Endothelial cell of umbilical vein (primary cell): ENCODE measurements at regions not wholly inside any gene's neighbourhood (a gene's known extent, or its start where the extent isn't known, plus 50 kb on each side); places are given as distances from the start of the nearest gene placed in this dataset.

Experiments used
- EZH2 ChIP-seq: IDR thresholded peaks from 2 replicates; pipeline ENCODE4 v1.6.1; 2012; ENCODE audit warnings: borderline replicate concordance, low read depth, mild to moderate bottlenecking, moderate library complexity, low read length, inconsistent platforms; ENCODE audit not compliant: severe bottlenecking
- FOS ChIP-seq: IDR thresholded peaks from 2 replicates; pipeline ENCODE4 v1.6.1; 2011; ENCODE audit warnings: mild to moderate bottlenecking, low read length, moderate library complexity, borderline replicate concordance; ENCODE audit not compliant: insufficient read depth
- GATA2 ChIP-seq: IDR thresholded peaks from 2 replicates; pipeline ENCODE4 v1.7.0; 2011; ENCODE audit warnings: low read depth, mild to moderate bottlenecking, moderate library complexity, mixed read lengths, low read length; ENCODE audit not compliant: insufficient read length, insufficient read depth
- POLR2A ChIP-seq: IDR thresholded peaks from 2 replicates; pipeline ENCODE4 v1.6.1; 2012; ENCODE audit warnings: low read depth, mild to moderate bottlenecking, control low read depth, low read length
- POLR2AphosphoS5 ChIP-seq: IDR thresholded peaks from 2 replicates; pipeline ENCODE4 v1.6.1; 2012; ENCODE audit warnings: low read depth, mild to moderate bottlenecking, control low read depth, low read length, moderate library complexity; ENCODE audit not compliant: insufficient read depth
- TF ChIP-seq, protein P1 (sequence below), 2 donors: IDR thresholded peaks; 1 replicate in 1 of 2; 2 replicates in 1 of 2; pipeline ENCODE4 v1.5.1; 2011; ENCODE audit warnings: low read length in 2 of 2, mild to moderate bottlenecking in 2 of 2, moderate library complexity in 2 of 2, control low read depth in 1 of 2, inconsistent platforms in 1 of 2, low read depth in 1 of 2; ENCODE audit not compliant: insufficient read depth in 1 of 2; ENCODE audit errors: extremely low read depth in 1 of 2

DNA sequence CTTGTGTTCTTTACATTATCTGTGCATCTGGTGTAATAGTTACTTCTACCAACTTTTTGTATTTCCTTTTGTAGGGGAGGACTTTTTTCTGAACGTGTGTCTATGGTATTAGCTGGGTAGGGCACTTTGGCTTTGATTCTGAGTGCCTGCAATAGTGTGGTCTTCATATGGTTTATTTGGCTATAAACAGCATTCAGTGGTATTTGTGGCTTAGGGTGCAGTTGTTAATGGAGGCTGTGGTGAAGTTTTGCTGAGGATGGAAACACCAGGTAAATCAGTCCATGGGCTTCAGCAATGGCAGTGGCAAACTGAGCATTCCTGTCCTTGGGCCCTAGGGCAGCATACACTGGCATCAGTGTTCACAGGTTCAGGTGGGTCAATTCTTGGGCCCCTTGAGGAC is 230.6 kb upstream of the CTNNB1 start:
- TF ChIP-seq EZH2 (no peak), POLR2AphosphoS5 (no peak), POLR2A (no peak), GATA2 (no peak), FOS (no peak)
- TF ChIP-seq, protein P1, sequence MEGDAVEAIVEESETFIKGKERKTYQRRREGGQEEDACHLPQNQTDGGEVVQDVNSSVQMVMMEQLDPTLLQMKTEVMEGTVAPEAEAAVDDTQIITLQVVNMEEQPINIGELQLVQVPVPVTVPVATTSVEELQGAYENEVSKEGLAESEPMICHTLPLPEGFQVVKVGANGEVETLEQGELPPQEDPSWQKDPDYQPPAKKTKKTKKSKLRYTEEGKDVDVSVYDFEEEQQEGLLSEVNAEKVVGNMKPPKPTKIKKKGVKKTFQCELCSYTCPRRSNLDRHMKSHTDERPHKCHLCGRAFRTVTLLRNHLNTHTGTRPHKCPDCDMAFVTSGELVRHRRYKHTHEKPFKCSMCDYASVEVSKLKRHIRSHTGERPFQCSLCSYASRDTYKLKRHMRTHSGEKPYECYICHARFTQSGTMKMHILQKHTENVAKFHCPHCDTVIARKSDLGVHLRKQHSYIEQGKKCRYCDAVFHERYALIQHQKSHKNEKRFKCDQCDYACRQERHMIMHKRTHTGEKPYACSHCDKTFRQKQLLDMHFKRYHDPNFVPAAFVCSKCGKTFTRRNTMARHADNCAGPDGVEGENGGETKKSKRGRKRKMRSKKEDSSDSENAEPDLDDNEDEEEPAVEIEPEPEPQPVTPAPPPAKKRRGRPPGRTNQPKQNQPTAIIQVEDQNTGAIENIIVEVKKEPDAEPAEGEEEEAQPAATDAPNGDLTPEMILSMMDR (IDR thresholded peaks at IDR 0.05; ENCODE audit: extremely low read depth in 1 of 2, insufficient read depth in 1 of 2, low read depth in 1 of 2, low read length in 2 of 2): no peak
